NCI-H1105 treated with DMSO at 0.1 percent for 48 hours (cell line): ENCODE measurements at regions not wholly inside any gene's neighbourhood (a gene's known extent, or its start where the extent isn't known, plus 50 kb on each side); places are given as distances from the start of the nearest gene placed in this dataset.
"Not testable (repeated sequence)": the region's sequence is repeated elsewhere in the genome, so short reads cannot be mapped to it uniquely, and the experiment has no call there.

Experiments
- DNase-seq: peaks from one replicate; lab custom pipeline; 2025; lab: John Stamatoyannopoulos, UW

DNA sequence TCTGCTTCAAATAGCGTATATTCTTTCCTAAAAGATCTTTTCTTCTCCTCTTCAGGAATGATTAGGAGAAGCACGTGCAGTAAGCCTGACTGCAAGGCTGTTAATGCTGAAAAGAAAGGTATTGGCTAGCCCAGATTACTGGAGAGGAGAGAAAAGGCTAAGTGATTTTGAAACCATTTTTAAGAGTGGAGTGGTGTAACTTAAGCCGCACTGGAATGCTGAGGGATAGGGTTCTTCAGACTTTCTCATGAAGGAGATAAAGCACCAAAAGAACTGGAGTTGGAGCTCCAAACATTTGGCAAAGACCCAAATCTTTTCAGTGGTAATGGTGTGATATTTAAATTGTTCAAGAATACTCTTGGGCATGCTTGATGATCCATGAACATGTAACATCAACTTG lies 388.3 kb downstream of the COG6 start:
- DNase-seq: no peak

DNA sequence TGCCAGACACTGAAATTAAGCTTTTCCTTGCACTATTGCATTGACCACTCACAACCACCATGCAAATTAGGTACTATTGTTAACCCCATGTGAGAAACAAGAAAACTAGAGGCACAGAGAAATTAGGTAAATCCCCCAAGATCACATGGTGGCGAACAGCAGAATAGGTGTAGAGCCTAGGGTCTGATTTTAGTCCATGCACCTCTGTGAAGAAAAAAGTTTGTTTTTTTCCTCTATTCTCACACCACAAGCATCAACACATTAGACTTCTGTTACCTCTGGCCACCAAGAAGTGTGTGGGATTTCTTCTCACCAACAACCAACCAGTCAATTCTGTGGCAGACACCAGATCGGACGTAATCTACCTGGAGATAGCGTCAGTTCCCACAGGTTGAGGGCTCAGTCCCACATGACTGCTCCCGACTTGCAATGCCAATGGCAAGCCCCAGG lies 391.9 kb downstream of the COG6 start:
- DNase-seq: no peak

DNA sequence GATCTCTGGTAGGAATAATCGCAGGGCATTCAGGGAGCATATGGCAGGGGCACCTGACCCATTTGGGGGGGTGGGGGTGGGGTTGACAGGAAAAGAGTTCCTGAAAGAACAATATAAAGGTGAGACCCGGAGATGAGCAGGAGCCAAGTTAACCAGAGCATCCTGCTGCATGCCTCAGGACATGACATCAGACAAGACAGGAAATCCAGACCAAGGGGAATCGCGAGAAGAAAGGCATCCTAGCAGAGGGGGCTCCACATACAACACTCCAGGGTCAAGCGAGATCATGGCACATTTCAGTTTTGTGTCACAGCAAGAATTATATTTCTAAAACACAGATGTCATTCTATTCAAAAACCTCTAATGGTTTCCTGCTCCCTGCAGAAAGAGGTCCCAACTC lies 393.1 kb downstream of the COG6 start:
- no peak for DNase-seq

DNA sequence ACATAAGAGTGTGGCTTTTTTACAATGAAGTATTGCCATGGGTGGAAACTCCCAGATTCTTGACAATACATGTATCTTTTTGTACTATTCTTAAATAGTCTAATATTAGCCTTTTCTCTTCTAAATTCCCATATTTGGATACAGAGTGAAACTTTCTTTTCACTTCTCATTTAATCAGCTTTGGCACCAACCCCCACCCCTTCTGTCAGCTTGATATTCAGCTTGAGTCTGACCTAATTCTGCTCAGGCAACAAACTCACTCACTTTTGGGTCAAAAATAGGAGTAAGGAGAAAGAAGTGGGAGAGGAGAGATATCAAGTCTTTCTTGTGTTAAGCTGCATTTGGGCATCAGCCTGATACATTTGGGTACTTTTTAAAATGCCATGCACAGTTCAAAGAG lies 397.5 kb downstream of the COG6 start:
- DNase-seq: no peak

DNA sequence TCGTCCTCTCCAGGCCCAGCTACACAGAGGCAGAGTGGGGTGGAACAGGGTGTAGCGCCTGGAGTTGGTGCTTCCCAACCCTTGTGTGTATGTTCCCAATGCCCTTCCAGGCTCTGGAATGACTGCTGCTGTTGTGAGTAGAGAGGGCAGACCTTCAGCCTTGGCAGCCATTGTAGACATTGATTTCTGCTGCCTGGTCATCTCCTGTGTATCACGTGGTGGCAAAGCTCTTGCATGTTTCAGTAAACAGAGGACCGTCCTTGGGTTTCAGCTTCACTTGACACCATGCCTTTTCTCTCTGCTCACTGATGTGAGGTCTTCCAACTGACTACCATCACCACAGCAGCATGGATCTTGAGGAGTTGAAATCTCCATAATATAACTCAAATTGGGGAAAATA lies 397.9 kb downstream of the COG6 start:
- no peak for DNase-seq

DNA sequence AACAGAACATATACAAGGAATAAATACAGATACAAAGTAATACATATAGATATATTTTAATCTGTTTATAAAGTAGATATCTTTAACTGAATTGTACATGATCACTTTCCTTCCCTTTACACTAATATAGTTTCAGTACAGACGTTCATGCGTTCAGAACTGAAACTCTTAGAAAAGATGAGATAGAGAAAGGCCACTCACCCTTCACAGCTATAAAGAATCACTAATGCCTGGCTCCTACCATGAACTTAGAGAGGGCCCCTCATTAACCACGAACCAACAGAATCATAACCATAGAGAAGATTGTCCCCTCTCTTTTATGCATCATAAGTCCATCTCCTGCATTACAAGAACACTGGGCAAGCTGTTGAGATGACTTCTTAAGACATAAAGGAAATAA lies 399.0 kb downstream of the COG6 start:
- not testable (repeated sequence) for DNase-seq

DNA sequence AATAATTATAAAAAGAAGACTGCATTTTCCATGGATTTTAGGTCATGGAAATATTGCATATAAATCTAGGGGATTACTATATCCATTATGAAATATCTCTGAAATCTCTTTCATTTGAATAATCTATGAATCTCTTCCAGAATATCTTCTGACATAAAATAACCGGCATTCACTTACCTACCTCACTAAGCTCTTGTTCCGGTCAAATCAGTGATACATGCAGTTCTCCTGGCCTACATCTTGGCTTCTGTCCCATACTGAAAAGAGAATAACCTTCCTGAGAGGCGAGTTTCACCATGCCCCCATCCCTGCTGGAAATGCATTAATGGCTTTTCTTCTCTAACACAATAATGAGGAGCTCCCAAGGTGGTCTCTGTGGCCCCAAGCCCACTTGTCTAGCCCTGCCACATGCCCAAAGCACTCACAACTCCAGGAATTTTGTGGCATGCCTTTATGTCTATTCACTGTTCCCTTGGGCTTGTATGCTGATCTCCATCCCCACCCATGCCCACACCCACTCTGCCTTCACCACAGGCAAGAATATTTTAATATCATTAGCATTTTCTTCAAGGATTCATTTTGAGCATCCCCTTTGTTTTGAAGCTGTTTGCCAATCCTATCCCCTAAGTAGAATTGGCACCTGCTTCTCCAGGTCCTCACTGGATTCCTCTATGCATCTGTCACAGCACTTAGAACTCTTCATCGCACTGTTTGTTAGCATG lies 401.6 kb downstream of the COG6 start:
- DNase-seq: no peak

DNA sequence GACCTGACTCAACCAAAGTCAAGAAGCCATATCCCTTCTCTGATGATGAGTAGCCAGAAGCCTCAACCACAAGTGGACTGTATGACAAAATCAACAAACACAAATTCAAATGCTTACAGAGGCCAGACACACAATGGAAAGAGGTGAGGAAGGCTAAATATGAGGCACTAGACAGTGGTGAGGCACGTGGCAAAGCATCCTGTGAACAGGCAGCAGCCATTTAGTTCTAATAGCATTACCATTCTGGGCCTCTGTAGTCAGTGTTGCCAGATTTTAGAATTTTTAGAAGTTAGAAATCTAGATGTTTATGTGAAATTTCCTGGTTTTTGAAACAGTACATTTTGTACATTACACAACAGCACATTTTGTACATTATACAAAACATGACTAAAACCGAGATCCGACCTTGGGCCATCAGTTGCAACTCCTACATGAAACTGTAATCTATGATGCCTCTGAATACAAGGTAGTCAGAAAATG lies 403.3 kb downstream of the COG6 start:
- no peak for DNase-seq

DNA sequence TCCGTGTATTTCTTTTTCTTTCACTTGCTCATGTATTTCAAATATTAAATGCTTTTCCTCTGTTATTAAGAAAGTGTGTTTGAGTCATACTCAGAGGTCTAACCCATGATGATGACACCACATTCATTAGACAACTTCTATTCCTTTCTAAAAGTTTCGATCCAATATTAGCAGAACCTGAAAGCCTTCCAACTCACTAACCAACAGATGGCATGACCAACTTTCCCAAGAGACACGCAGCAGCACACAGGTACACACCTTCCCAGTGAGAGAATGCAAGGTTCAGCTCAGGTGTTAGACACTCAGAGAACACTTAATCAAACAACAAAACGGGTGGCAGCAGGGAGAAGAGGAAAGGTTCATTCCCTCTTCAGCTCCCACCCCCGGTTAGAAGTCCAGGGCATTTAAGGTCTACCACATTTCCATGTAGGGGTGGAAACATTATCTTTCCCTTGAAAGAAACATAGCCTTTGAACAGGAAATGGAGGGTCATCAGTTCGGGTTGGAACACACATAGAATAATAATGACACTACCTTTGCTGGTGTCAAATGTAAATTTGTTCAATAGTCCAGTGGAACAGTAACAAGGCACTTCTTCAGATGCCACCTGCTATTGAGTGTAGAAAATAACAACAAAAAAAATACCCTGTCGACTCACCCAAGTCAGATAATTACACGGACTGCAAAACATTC lies 404.2 kb downstream of the COG6 start:
- no peak for DNase-seq

DNA sequence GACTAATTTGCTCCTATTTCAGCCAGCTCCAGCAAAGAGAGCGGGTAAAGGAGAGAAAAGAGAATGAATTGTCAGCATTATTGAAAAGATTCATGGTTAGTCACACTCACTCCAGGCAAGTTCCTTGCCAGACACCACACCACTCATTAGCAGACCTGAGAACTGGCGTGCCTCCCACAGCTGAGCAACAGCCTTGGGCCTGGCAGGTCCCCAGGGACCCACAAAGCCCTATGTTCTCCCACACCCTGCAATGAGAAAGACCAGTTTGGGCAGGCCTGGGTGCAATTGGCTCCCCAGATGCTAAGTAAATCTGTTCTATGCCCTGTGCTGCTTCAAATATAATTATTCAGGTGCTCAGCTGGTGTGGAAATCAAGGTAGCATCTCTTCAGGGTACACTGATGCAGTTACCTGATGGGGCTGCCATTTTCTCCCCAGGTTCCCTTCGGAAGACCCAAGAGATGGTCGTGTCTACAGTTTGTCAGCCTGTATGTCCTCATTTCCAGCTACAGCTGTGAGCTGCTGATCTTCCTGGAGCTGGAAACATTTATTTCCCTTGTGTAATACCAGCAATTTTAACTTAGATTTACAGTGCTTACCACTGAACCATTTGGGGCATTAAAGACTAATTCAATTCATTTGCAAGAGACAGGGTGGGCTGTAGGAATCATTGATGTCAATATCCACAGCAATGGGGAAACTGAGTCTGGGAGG lies 405.0 kb downstream of the COG6 start:
- DNase-seq: peak; percentile 83

DNA sequence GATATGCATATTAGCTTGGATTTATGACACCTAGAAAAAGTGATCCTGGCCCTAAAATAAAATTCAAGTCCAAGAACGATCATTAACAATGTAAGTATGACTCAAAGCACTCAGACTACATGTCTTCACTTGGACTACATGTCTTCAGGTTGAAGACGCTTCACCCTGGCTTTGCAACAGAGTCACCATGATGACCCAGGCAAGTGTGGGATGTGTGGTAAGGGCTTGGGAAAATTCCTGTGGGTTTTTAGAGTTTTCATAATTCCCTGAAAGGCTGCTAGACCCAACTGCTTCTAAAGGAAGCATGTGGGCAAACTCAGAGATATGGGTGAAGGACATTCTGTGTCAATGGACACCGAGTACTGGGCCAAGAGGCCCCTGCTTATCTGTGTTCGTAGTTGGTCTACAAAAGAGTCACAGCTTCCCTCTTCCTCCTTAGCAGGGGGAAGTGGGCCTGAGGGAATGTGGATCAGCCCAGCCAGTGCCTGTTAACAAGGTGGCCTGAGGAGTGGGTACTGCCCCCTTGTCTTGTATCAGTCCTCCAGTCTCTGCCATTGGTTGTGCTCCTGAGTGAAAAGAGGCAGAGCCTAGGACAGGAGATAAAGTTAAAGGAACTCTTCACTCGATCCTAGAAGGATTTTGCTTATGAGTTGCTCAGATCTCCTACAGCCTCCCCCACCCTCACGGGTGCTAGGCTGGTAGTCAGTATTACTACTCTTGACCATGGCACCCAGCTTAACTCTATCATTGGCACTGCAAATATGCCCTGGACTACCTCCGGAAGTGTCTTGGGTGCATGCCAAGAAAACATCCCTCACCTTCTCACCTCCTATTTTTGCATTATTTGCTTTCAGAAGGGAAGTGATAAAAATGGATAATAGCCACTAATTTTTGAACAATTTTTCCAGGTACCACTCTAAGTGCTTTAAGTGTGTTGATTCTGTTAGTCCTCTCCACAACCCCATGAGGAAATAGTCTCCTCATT lies 406.3 kb downstream of the COG6 start:
- peak; percentile 15 for DNase-seq

DNA sequence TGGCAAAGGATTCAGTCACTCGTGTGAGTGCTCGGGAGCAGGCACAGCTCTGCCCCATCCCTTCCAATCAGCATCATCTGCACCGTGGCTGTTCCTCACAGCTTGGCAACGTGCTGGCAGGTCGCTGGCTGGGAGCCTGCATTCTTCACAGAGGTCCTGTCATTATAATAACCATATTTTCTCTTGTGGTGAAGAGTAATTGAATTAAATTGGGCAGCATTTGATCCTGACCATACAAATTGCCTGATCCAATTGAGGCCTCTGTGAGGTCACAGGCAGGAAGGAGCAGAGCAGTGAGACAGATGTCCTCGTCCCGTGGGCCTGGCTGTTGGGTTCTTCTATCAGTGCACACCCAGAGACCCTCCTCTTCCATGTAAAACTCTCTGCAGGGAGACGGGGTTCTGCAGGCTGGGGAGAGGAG lies 407.8 kb downstream of the COG6 start:
- DNase-seq: no peak

DNA sequence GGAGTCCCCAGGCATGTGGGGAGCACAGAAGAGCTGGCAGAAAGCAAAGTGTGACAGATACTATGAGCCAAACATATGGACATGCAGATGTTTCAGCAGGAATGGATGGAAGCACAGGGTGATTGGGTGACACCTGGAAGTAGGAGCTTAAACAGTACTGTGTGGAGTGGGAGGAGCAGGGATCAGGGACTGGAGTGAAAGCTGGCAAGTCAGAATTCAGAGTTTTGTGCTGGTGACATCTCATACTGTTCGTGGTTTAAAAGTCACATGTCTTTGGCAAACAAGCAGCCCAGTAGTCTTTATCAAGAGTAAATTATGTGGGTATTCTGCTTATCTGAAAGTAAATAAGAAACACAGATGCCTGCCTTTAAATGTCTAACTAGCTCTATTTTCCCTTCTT lies 408.2 kb downstream of the COG6 start:
- DNase-seq: no peak

DNA sequence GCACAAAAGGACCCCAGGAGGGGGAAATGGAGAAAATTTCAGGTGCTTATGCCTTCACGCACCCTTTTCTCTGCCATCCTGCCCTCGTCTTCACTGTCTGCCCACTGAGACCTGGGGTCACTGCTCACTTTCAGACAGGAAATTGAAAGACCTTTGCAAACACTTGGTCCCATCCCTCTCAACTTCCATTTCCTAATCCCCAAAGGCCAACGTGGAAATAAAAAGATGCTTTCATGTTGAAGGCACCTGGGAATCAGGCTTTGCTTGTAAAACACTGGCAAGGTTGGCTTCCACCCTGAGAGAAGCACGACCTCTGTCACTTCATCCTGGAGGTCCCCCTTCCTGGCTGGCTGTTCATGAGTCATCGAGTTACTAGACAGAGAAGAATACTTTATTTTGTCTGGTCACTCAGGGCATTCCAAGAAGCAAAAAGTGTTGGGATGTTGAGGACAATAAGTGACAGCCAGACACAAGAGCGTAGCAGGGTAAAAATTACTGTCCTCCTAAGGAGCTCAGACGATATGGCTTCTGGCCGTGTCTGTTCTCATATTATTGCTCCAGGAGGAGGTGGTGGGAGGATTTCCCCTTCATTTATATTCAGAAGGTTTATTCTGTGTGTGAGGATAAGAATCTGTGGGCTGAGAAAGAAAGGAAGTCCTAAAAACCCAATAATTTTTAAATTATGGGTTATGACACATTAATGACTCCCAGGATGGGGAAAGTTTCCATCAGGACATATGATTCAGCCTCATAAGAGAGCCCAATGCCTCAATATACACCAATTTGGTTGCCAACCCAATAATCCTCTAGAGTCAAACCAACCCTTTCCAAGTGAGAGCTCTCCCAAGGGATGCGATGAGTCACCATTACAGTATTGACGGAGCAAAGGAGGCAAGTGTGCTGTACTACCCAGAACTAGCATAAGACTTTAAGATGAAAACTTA lies 409.0 kb downstream of the COG6 start:
- no peak for DNase-seq

DNA sequence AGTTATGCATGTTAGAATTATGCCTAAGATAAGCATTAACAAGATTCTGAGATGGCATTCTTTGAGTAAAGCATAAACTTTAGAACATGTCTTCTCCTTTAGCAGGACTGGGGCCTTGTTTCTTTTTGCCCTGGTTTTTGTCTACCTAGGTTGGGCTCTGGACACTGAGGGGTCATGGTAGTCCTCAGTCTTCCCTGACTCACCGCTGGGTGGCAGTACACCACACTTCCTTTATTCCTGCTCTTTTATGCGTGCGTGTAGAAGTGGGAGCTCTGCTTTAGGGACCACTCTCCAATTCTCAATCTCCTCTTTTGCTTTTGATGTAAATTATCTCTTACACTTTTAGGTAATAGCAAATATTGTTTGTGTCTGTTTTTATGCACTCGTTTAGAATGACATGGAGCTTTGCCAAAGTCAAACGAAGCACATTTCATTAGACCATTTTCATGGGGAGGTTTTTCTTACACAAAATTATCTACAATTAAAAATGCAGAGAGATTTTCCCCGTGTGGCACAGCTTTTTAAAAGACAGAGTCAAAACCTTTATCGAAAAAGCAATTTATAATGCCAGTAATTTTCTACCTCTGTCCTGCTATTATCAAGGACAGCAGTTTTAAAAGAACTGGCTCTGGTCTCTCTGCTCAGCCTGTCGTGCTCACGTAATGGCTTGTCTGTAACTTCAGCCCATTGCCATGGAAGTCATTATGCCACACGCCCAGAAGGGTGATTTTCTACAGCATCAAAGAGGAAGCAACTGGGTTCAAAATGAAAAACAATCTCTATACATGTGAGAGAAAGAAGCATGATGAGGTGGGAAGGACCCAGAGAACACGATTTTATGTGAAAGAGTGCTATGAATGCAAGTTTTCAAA lies 413.9 kb downstream of the COG6 start:
- DNase-seq: peak; percentile 39

DNA sequence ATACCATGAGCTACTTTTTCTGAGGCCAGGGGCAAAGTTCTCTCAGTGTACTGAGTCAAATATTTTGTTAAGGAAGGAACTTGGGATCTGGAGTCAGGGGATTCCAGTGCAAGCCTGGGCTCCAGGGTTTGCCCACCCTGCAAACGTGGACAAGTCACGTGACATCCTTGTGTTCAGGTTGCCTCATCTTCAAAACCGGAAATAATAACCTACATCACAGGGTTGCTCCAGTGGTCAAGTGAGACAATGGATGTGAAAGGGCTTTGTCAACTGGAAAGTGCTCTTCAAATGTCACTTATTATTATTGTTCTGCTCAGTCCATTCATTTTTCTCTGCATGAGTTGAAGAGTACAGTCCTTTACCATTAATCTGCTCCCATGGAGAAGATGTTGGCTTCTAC lies 414.9 kb downstream of the COG6 start:
- no peak for DNase-seq

DNA sequence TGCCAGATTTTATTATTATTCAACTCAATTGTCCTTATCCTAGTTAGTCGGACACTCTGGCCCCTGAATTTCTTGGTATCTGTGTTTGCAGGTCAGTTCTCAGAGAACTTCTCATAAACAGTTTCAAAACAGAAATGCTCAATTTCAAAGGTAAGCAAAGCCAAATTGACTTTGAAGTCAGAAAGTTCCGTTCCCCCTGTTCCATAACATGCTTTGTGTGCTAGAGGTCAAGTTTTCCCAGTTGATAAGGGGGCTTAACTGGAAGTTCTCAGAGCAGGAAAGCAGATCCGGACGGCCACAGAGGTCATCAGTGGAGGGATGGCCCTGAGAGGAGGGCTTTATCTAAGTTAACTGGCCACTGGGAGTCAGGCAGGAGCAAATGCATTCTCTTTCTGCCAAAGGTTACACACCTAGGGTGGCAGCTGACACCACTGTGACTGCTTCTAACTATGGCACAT lies 417.2 kb downstream of the COG6 start:
- DNase-seq: no peak

DNA sequence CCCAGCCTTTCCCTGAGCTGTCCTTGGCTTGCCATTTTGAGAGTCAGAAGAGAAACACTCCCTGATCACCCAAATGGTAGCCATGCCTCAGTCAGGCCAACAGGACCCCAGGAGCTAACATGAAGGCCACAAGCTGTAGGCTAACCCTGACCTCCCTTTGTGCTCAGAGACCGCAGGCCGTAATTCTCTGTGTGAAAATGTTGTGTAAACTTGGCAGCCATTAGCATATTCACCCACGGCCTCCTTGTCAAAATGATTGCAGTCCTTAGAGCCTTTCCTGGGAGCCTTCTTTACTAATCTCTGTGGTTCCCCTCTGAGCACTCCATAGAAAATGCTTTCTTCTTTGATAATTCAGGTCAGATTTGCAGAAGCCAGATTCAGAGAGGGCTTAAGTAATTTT lies 418.9 kb downstream of the COG6 start:
- DNase-seq: no peak

DNA sequence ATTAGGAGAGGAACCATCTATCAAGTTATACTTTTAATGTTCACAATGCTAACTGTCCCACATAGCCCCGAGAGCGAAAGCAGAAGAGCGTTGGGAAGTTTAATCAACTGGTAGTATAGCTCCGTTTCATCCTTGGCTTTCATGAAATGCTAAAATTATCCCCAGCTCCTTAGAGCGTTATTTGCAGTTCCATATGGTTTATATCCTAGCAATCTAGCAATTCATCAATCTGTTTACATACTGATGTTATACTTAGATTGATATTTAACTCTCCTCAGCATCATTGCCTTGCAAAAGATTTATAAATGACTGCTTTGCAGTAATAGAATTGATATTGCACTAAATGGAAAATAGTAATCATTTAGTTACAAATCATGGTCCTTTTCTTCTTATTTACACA lies 419.8 kb downstream of the COG6 start:
- no peak for DNase-seq
